ENCODE measurements at regions not wholly inside any gene's neighbourhood (a gene's known extent, or its start where the extent isn't known, plus 50 kb on each side); places are given as distances from the start of the nearest gene placed in this dataset.

DNA sequence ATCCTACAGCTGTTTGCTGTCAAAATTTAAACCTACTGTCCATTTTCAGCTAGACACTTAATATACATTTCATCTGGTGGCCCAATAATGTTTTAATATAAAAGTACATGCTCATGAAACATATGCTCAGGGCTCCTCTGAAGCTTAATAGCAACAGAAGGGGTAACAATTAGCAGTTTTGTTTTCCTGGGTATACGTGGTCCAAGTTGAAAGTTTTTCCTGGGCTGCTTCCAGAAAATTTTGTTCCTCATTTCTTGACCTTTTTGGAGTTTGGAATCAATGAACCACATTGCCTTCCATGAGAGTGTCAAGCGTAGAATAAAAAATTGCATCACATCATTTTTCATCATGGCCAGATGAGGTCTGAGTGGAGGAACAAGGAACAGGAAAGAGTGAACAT is 537.3 kb upstream of the MGMT start:
- Histone ChIP-seq H3K9me2 (ENCODE audit: insufficient read depth, low read length) (no peaks in the 10 kb centered on the region), H3K4me3 (ENCODE audit: low read length) (no peak overlapping the region), H3K79me2 (replicated peaks; ENCODE audit: insufficient read depth, low read length) (no peaks in the 10 kb centered on the region), H3K4me2 (ENCODE audit: low read length) (no peak overlapping the region), H3F3A (ENCODE audit: insufficient read depth, low read length, poor library complexity, severe bottlenecking) (no peaks in the 10 kb centered on the region), H3K9me3 (ENCODE audit: low read length) (no peaks in the 10 kb centered on the region), H2AFZ (ENCODE audit: low read depth, low read length) (no peak overlapping the region), H3K36me3 (ENCODE audit: insufficient read depth, low read length) (no peaks in the 10 kb centered on the region), H3K27me3 (ENCODE audit: insufficient read depth, low read depth, low read length) (no peaks in the 10 kb centered on the region), H3K9ac (ENCODE audit: low read length) (no peak overlapping the region), H3K27ac (ENCODE audit: low read length) (no peak overlapping the region), H4K20me1 (ENCODE audit: insufficient read depth) (no peaks in the 10 kb centered on the region)
- TF ChIP-seq MXI1 (conservative IDR thresholded peaks at IDR 0.05; ENCODE audit: poor library complexity, severe bottlenecking) = no peak
- TF ChIP-seq EP300 (conservative IDR thresholded peaks at IDR 0.05; ENCODE audit: poor library complexity, severe bottlenecking) = no peak

GRCh38 chr10:128930515-128930914 is 536.5 kb upstream of the MGMT start:
- no peaks in the 10 kb centered on the region for H3K9me3 ChIP-seq (ENCODE audit: low read length)
- H3K36me3 ChIP-seq (ENCODE audit: insufficient read depth, low read length) = no peaks in the 10 kb centered on the region
- TF ChIP-seq MXI1 (conservative IDR thresholded peaks at IDR 0.05; ENCODE audit: poor library complexity, severe bottlenecking) (no peak), EZH2 (IDR thresholded peaks at IDR 0.05; ENCODE audit: borderline replicate concordance, insufficient read depth, low read length, poor library complexity, severe bottlenecking) (no peak), TAF1 (IDR thresholded peaks at IDR 0.05; ENCODE audit: low read depth) (no peak), SMC3 (conservative IDR thresholded peaks at IDR 0.05; ENCODE audit: poor library complexity) (no peak), EP300 (conservative IDR thresholded peaks at IDR 0.05; ENCODE audit: poor library complexity, severe bottlenecking) (peak; percentile 70), POLR2AphosphoS5 (IDR thresholded peaks at IDR 0.05) (peak; percentile 85), RAD21 (conservative IDR thresholded peaks at IDR 0.05) (no peak), CTCF (IDR thresholded peaks at IDR 0.05; ENCODE audit: poor library complexity, severe bottlenecking) (no peak)
- TF ChIP-seq, protein P1, sequence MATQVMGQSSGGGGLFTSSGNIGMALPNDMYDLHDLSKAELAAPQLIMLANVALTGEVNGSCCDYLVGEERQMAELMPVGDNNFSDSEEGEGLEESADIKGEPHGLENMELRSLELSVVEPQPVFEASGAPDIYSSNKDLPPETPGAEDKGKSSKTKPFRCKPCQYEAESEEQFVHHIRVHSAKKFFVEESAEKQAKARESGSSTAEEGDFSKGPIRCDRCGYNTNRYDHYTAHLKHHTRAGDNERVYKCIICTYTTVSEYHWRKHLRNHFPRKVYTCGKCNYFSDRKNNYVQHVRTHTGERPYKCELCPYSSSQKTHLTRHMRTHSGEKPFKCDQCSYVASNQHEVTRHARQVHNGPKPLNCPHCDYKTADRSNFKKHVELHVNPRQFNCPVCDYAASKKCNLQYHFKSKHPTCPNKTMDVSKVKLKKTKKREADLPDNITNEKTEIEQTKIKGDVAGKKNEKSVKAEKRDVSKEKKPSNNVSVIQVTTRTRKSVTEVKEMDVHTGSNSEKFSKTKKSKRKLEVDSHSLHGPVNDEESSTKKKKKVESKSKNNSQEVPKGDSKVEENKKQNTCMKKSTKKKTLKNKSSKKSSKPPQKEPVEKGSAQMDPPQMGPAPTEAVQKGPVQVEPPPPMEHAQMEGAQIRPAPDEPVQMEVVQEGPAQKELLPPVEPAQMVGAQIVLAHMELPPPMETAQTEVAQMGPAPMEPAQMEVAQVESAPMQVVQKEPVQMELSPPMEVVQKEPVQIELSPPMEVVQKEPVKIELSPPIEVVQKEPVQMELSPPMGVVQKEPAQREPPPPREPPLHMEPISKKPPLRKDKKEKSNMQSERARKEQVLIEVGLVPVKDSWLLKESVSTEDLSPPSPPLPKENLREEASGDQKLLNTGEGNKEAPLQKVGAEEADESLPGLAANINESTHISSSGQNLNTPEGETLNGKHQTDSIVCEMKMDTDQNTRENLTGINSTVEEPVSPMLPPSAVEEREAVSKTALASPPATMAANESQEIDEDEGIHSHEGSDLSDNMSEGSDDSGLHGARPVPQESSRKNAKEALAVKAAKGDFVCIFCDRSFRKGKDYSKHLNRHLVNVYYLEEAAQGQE (IDR thresholded peaks at IDR 0.05; ENCODE audit: borderline replicate concordance) = no peak
- H3F3A ChIP-seq (ENCODE audit: insufficient read depth, low read length, poor library complexity, severe bottlenecking) = no peaks in the 10 kb centered on the region
- H2AFZ ChIP-seq (ENCODE audit: low read depth, low read length) = no peak overlapping the region
- H3K27me3 ChIP-seq (ENCODE audit: insufficient read depth, low read depth, low read length) = no peaks in the 10 kb centered on the region
- no peak overlapping the region for H3K4me2 ChIP-seq (ENCODE audit: low read length)
- no peak overlapping the region for H3K4me3 ChIP-seq (ENCODE audit: low read length)
- no peaks in the 10 kb centered on the region for H3K9me2 ChIP-seq (ENCODE audit: insufficient read depth, low read length)
- no peak overlapping the region for H3K27ac ChIP-seq (ENCODE audit: low read length)
- H4K20me1 ChIP-seq (ENCODE audit: insufficient read depth) = no peaks in the 10 kb centered on the region
- H3K9ac ChIP-seq (ENCODE audit: low read length) = no peak overlapping the region
- H3K79me2 ChIP-seq (replicated peaks; ENCODE audit: insufficient read depth, low read length) = no peaks in the 10 kb centered on the region
